ENCODE measurements at regions not wholly inside any gene's neighbourhood (a gene's known extent, or its start where the extent isn't known, plus 50 kb on each side); places are given as distances from the start of the nearest gene placed in this dataset.

DNA sequence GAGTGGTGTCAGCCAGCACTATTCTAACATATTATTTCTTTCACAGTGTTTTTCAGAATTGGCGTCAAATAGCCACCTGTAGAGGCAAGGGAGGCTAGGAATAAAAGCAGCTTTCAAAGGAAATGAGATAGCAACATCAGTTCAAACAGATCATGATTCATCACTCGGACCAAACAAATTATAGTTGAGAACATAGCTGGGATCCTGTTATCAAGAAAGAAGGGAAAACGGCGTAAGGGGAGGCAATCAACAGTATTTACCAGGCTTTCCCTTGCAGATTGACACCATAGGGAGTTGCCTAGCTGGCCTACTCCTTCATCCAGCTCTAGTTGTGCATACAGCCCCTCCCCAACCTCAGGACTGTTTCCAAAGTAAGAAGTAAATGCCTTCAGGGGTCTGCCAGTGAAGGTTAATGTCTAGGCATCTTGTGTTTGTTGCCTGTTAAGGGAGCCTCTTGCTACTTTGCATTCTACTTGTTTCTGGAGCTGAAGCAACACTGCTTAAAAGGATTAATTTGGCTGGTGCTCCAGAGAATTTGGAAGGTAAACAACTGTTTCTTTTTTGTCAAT lies 286.5 kb downstream of the NSUN3 start:
- TF ChIP-seq ZNF274 (IDR thresholded peaks at IDR 0.05; ENCODE audit: low read depth, low read length) (no peak), YY1 (IDR thresholded peaks at IDR 0.05; ENCODE audit: insufficient read depth, insufficient read length) (no peak)
